ENCODE measurements at regions not wholly inside any gene's neighbourhood (a gene's known extent, or its start where the extent isn't known, plus 50 kb on each side); places are given as distances from the start of the nearest gene placed in this dataset.

- Histone ChIP-seq H3K4me3 (no peak overlapping the region), H3K36me3 (ENCODE audit: low read depth) (no peaks in the 10 kb centered on the region), H3K4me1 (ENCODE audit: low read depth) (no peaks in the 10 kb centered on the region), H3K9me3 (peaks cover 6% of the 10 kb centered on the region)
- DNase-seq: no peak
- intact Hi-C loops (cut with DNase I, micrococcal nuclease): no loop called here
- TF ChIP-seq, protein P1, sequence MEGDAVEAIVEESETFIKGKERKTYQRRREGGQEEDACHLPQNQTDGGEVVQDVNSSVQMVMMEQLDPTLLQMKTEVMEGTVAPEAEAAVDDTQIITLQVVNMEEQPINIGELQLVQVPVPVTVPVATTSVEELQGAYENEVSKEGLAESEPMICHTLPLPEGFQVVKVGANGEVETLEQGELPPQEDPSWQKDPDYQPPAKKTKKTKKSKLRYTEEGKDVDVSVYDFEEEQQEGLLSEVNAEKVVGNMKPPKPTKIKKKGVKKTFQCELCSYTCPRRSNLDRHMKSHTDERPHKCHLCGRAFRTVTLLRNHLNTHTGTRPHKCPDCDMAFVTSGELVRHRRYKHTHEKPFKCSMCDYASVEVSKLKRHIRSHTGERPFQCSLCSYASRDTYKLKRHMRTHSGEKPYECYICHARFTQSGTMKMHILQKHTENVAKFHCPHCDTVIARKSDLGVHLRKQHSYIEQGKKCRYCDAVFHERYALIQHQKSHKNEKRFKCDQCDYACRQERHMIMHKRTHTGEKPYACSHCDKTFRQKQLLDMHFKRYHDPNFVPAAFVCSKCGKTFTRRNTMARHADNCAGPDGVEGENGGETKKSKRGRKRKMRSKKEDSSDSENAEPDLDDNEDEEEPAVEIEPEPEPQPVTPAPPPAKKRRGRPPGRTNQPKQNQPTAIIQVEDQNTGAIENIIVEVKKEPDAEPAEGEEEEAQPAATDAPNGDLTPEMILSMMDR (IDR thresholded peaks at IDR 0.05): no peak
- no peak for ATAC-seq
Observed at GRCh38 chr3:4218456-4219226, 84.5 kb upstream of the SETMAR start.

- Histone ChIP-seq H3K36me3 (ENCODE audit: low read depth) (no peaks in the 10 kb centered on the region), H3K9me3 (peaks cover 6% of the 10 kb centered on the region), H3K4me1 (ENCODE audit: low read depth) (no peaks in the 10 kb centered on the region), H3K4me3 (no peak overlapping the region)
- TF ChIP-seq, protein P1 (IDR thresholded peaks at IDR 0.05): no peak
- DNase-seq (no peak), ATAC-seq (no peak)
- intact Hi-C loops (cut with DNase I, micrococcal nuclease): no loop called here
Observed at GRCh38 chr3:4219227-4219568, 84.0 kb upstream of the SETMAR start.

GRCh38 chr3:4220065-4220464 lies 83.1 kb upstream of the SETMAR start:
- intact Hi-C loops (cut with DNase I, micrococcal nuclease): no loop called here
- Histone ChIP-seq H3K4me1 (ENCODE audit: low read depth) (no peaks in the 10 kb centered on the region), H3K36me3 (ENCODE audit: low read depth) (no peaks in the 10 kb centered on the region), H3K9me3 (peaks cover 6% of the 10 kb centered on the region), H3K4me3 (no peak overlapping the region)
- TF ChIP-seq, protein P1 (IDR thresholded peaks at IDR 0.05): no peak
- no peak for DNase-seq
- no peak for ATAC-seq

GRCh38 chr3:4222574-4223175 lies 80.5 kb upstream of the SETMAR start:
- TF ChIP-seq, protein P1 (IDR thresholded peaks at IDR 0.05): no peak
- Histone ChIP-seq H3K4me1 (ENCODE audit: low read depth) (no peaks in the 10 kb centered on the region), H3K4me3 (no peak overlapping the region), H3K9me3 (no peaks in the 10 kb centered on the region), H3K36me3 (ENCODE audit: low read depth) (no peaks in the 10 kb centered on the region)
- intact Hi-C loops (cut with DNase I, micrococcal nuclease): no loop called here
- no peak for ATAC-seq
- DNase-seq: no peak

DNA sequence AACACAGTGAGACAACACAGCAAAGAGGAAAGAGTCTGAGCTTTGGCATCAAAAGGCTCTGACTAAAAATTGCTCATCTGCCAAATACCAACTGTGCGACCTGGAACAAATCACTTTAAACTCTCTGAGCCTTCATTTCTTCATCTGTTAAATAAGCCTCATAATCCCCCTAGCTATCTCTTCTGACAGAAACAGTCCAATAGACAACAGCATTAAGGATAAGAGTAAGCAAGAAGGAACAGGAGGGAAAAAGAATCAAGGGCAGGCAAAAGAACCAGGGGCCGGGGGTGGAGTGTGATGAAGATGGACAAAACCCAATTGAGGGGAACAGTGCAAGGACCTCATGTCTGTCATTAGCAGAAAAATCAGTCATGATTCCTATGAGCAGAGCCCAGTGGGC lies 79.4 kb upstream of the SETMAR start:
- Histone ChIP-seq H3K9me3 (no peaks in the 10 kb centered on the region), H3K36me3 (ENCODE audit: low read depth) (no peaks in the 10 kb centered on the region), H3K4me1 (ENCODE audit: low read depth) (no peaks in the 10 kb centered on the region), H3K4me3 (no peak overlapping the region)
- DNase-seq (no peak), ATAC-seq (no peak)
- intact Hi-C loops (cut with DNase I, micrococcal nuclease): no loop called here
- TF ChIP-seq, protein P1 (IDR thresholded peaks at IDR 0.05): no peak
